ENCODE measurements at regions not wholly inside any gene's neighbourhood (a gene's known extent, or its start where the extent isn't known, plus 50 kb on each side); places are given as distances from the start of the nearest gene placed in this dataset.

DNA sequence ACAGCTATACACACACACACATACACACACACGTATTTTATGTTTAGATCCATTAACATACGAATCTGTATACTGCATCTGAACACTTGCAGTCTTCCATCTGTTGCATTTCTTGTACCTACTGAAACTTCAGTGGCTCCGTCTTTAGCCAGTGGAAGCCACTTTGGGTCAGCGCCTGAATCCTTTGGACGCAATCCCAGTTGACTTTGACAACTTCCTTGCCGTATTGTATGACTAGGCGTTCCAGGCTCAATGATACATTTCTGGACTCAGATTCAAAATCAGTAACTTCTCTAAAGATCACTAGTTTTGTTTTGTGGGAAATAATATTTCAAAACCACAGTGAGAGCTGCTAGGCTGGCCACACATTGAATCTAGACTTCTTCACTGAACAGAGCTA, 101.5 kb upstream of the GPC1 start:
- no peak for TF ChIP-seq CTCF (IDR thresholded peaks at IDR 0.05)

- TF ChIP-seq CTCF (IDR thresholded peaks at IDR 0.05) = no peak
Observed at GRCh38 chr2:240335061-240335460, 100.4 kb upstream of the GPC1 start.

DNA sequence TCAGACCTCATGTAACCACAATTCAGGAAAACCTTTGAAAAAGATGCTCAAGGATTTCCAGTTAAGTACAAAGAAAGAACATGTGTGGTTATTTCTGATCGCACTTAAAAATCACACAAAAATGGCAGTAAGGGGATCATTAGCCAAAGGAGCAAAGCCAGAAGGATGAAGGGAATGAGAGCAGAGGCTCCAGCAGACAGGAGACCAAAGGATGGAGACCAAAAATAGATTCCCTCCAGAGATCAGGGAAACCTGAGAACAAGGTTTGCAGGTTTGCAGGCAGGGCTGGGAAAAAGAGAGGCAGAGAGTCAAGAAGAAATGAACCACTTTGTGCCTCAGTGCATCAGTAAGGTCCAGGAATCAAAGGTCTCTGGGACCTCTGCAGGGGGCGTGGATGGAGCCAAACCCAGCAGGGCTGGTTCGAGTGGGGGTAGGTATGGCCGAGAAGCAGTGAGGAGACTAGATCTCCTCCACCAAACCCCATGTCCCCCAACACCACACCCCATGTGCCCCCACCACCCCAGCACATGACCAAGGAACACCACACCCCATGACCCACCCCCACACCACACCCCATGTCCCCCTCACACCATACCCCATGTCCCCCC, 98.5 kb upstream of the GPC1 start:
- no peak for TF ChIP-seq CTCF (IDR thresholded peaks at IDR 0.05)

DNA sequence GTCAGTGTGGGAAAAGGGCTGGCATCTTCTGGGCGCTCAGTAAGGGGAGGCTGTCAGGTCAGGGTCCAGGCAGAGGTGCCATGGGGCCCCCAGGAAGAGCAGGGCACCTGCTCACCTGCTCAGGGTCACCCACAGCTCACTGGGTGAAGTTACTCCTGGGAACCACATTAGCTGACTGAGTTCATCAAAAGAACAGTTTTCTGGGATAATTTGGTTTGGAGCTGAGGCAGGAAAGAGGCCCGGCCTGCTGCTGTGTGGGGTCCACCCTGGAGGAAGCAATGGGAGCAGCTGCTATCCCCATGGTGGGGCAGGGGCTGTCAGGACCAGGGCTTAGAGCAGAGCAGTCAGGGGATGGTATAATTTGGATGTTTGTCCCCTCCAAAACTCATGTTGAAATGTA, 97.2 kb upstream of the GPC1 start:
- no peak for TF ChIP-seq CTCF (IDR thresholded peaks at IDR 0.05)

GRCh38 chr2:240339411-240340360, 95.8 kb upstream of the GPC1 start:
- TF ChIP-seq CTCF (IDR thresholded peaks at IDR 0.05) = no peak

DNA sequence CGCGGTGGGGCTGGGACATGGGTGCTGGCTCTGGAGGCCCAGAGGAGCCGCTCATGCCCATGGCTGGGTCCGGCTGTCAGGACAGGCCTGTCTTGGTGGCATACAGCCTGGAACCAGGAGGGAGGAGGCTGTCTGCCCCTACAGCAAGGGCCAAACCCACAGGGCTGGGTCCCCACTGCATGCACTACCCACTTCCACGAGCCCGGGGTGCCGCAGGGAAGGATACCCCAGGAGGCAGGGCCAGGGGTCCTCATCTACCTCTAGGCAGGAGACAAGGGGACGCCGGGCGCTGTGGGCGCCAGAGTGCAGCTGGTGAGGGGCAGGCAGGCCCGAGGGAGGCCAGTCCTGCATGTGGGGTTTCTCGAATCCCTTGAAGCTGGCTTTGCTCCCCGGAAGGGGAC, 95.1 kb upstream of the GPC1 start:
- no peak for TF ChIP-seq CTCF (IDR thresholded peaks at IDR 0.05)

DNA sequence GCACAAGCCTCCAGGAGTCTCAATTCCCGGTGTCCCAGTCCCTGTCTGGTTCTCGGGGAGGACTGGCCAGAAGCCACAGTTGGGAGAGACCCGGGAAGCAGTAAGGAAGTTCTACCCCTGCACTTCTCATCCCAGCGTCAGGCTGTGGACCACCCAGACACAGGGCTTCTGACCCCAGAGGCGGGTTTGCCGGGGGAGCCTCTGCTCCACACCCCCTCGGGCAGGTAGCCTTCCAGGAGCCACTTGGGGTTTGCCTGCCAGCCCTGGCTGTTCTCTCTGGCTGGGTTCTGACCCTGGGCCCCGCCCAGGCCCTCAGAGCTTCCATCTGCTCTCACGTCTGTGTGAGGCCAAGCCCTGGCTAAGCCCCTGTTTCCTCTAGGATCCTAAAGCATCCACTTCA, 94.4 kb upstream of the GPC1 start:
- TF ChIP-seq CTCF (IDR thresholded peaks at IDR 0.05) = no peak
